ENCODE measurements at regions not wholly inside any gene's neighbourhood (a gene's known extent, or its start where the extent isn't known, plus 50 kb on each side); places are given as distances from the start of the nearest gene placed in this dataset.
"Not testable (repeated sequence)": the region's sequence is repeated elsewhere in the genome, so short reads cannot be mapped to it uniquely, and the experiment has no call there.

DNA sequence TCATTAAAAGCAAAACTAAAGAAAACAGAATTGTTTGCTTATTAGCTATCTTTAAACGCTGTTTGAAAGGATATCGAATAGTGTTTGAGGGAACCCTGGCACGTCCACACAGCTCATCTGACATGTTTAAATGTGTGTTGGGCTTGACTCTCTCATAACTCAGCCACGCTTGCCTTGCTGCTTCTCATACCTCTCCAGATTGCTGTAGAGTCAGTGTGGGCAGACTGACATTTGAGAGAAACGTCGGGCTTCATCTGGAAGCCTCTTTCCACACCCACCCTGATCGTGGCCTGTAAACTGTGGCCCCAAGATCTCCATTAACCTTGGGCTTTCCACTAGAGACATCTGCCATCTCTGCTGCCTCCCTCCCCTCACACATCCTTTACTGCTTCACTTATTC, 226.4 kb upstream of the PLGLB2 start:
- not testable (repeated sequence) for DNase-seq

DNA sequence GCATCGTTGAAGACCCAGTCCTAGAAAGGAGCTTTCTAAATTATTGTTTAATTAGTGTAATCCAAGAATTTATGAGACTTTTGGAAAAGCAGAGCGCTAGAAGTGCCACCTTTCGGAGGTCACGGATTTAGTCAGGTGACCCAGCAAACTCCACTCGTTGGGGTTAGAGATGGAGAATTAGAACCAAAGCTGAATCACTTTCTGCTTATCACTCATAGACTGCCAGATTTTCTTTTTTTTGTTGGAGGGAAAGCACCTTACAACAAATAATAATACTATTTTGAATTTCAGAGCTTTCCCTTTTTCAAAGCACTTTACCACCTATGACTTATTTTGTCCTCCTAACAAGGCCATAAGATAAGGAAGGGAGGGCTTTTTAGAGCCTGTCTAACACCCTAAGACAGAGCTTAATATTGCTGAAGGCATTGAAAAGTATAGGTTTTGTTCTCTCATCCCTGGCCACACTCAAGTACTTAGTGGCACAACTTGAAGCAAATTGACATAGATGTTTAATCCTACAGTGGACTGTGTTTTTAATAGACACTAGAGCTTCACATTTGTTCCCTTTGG, 223.2 kb upstream of the PLGLB2 start:
- not testable (repeated sequence) for DNase-seq

DNA sequence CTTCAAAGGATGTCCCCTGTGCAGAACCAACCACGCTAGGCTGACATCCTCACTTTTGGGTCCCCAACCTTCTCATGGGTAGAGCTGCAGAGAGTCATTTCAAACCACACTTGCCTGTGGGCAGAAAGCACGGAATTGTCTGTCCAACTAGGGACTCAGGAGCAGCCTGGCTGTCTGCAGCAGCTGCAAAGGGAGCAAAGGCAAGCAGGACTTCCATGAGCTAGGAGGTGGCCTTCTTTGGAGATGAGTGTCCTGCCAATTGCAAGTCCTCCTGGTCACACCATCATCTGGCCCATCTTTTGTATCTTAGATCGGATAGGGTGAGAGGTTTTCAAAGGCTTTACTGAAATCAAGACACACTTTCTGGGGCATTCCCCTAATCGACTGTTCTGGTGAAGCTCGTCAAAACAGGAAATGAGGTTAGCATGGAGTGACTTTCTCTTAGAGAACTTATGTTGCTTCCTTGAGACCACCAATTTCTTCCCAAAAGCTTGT, 222.3 kb upstream of the PLGLB2 start:
- DNase-seq: not testable (repeated sequence)

DNA sequence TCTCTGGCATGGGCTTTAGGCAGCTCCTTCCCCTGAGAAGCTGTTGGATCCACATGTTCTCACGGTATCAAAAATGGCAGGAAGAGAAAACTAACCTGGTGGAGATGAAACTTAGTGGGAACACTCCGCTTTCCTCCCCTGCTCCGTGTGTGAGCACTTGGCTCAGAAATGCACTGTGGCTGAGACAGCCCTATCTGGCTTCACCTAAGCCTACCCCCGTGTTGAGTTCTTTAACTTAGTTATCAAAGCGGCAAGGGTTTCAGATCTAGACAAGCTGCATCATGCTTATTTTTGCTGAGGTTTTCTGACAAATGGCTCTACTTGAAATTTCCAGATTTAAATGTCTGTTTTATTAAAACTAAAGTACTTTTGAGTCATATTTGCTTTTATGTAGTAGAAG, 221.6 kb upstream of the PLGLB2 start:
- not testable (repeated sequence) for DNase-seq

DNA sequence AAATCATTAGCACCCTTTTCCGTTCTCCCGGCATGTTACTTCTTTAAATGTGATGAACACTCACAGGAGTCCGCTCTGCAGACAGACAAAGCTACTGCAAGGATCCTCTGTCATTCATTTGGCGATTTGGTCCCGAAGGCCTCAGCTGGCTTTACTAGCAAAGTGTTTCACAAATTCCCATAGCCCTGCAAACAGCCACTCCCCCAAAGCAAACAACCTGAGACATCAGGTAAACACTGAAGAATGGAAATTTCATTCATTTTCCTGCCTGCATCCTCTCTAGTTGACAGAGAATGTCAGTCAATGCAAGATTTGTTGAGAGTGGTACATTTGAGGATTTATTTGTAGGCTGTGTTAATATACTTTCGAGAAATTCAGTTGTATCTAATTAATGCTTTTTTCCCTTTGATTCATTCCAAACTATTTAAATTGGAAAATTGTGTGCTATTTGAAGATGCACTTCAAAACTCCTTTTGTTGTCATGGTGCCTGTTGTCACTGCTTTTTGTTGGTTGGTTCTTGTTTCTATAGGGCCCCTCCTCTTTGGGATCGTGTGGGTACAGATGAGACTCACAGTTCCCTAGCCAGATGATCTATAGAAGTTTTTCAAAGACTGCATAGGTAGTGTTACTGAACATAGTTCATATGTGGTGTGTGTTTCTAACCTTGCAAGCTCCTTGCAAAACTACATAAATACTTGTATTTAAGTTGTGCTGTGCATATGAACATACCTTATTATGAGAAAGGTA, 215.7 kb upstream of the PLGLB2 start:
- not testable (repeated sequence) for DNase-seq

DNA sequence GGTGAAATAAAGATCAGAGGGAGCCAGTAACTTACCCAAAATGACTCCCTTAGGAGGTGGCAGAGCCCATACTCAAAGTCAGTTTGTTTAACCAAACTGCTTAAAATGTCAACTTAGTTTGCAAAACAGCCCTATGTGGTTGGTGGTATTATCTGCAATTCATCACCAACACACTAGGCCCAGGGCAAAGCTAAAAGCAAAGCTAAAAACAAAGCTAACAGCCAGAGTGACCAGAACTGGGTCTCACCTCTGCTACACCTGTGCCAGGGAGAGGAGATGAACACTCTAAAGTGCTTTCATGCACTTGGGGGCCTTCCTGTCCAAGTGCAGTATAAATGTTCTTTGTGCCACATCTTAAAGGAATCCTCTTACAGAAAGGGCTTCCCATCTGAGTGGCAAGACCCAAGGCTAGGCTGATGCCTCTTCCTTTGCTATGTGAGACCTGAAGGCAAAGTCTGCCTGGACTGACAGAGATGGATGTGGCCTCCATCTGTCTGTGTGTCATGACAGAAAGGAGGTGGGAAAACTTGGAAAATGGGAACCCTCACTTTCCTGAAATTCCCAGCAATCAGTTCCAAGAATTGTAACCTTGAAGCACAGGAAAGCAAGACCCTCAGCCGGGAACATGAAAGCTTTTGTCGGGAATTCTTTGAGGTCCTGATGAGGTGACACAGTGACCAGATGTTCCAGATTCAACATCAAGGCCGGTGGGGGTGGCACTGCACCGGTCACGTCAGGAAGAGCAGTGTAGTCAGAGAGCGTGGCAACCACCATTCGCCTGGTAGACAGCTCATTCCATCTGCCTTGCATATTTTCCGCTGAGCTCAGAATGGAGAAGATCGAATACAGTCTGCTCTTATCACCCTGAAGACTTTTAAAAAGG, 214.3 kb upstream of the PLGLB2 start:
- DNase-seq: not testable (repeated sequence)

DNA sequence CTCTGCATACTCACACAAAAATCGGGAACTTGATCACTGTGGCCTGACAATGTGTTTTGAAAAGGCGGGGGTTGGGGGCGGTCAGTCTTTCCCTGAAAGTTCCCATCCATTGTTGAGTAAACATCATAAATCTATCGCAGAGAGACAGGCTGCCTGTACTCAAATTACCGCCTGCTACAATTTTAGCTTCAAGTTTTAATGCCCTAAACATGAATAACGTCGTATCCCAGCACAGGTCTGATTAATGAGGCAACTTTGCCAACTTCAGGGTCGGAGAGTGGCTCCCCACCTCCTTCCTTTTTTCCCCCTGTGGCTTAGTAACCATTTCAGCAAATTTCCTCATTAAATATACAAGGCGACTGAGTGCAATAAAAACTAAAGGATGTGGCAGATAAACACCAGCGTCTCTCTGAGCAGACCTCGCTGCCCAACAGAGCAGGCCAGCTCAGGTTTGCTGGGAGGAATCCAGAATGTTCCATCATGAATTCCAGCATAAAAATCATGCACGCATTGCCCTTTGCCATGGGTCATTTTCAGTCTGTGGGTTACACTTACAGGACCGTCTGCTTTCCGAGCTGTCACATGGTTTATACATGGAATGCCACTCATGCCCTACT, 213.5 kb upstream of the PLGLB2 start:
- DNase-seq: not testable (repeated sequence)

DNA sequence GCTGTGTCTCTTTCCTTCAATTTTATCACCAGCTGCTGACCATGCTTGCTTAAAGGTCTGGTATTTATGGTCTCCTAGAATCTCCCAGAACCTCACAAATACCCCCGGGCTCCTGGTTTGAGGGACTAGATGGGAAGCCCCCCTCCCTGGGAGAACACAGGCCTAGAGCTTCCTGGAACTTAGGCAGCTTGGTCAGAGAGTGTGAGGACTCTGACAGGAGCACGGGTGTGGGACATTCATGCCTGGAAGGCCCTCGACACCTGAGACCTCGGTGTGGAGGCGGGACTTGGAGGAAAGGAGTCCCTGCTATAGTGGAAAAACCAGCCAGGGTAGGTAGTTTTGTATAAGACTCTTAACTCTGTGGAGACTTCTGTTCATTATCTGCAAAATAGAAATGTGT, 211.5 kb upstream of the PLGLB2 start:
- not testable (repeated sequence) for DNase-seq

DNA sequence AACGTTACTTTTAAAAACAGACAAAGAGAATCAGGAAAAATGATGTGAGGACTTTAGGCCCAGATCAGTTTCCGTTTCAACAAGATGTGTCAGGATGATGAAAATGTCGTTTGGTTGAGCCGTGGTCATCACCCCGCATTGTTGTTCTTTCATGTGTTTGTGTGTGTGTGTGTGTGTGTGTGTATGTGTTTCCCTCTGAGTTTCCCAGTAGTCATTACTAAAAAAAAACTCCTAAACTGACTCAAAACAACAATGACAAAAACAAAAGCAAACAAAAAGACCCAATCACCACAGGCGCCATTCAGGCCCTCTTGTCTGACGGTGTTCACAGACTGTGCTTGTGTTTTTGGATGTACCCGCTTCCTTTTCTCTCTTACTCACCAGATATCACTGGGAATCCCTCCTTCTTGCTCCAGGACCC, 210.6 kb upstream of the PLGLB2 start:
- not testable (repeated sequence) for DNase-seq

DNA sequence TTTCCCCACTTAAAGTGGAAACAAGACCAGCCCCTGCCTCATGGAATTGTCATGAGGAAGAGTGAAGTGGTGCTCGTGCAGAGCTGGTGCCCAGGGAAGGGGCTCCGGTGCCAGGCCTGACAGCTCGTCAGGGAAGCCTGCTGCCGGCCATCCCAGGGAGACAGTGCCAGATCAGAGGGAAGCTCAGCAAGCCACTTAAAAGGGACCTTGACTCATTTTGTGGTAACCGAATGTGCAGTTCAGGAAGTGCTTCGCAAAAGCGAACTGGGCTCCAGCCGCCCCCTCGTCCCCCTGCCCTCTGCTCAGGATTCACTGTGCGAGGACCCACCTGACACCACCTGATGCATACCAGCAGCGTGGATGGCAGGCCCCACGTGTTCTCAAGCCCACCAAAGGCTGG, 209.6 kb upstream of the PLGLB2 start:
- DNase-seq: not testable (repeated sequence)

DNA sequence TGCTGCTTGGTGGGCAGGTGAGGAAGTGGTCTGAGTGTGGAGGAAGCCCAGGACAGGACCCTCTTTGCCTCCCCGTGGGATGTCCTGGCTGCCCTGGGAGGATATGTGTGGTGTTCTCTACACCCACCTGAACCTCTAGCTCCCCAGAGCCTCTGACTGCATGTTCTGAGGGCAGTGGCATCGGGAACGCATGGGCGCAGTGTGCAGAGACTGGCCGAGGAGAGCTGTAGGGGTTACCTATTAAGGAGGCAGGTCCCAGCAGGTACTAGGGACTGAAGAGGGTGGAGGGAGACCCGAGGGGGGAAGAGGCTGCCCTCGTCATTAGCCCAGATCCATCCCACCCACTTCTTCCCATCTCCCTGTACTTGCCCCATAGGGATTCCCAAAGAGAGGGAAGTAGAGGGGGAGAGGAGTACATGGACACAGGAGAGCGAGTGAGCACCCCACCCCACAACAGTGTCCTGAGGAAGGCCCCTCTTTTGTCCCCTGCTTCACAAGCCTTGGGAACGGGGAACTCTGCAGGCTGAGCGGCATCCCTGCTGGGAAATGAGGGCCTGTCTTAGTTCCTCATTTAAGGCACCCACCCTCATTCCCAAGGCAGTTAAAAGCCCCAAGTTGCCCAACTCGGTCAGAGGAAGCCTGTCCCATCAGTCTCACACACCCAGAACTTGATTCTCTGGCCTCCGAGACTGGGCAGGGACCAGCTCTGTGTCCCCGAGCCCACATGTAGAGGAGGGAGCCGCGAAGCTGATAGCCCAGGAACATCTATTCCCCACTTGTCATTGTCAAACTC, 208.5 kb upstream of the PLGLB2 start:
- DNase-seq: not testable (repeated sequence)

DNA sequence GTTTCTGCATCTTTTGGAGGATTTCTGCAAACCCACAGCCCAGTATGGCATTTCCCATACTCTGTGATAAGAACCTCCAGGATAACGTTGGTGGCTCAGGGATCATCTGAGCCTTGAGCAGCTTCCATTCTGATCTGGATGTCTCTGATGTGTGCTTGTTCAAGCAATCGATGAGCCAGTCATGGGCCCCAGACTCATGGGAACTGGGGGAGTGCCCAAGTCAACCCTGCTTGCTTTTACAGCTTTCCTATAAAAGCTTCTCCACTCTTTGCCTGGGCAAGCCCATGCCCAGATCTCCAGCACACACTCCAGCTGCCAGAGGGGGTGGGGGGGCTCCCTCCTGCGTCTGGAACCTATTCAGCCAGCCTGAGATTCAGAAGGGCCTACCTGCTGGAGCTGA, 207.6 kb upstream of the PLGLB2 start:
- DNase-seq: not testable (repeated sequence)

DNA sequence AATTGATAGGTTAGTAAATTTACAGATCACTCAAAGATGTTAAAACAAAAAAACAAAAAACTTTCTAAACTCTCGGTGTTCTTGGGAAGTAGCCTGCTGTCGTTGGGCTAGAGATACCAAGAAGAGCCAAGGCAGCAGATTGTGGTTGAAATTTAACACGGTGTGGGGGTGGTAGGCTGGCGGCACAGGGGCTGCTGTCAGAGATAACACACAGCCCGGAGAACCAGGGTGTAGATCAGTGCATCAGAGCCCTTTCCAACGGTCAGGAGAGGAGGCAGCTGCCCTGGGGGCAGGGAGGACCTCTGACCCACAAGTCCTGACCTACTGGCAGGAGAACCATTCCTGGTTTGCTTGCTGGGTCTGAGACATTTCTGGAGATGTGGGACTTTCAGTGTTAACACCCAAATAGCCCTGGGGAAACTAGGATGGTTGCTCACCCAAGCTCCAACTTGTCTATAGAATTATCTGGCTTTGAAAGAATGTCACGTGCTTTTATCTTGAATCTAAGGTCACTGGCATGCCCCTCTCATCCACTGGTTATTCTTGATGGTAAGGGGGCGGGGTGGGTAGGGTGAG, 205.2 kb upstream of the PLGLB2 start:
- DNase-seq: peak; percentile 62

DNA sequence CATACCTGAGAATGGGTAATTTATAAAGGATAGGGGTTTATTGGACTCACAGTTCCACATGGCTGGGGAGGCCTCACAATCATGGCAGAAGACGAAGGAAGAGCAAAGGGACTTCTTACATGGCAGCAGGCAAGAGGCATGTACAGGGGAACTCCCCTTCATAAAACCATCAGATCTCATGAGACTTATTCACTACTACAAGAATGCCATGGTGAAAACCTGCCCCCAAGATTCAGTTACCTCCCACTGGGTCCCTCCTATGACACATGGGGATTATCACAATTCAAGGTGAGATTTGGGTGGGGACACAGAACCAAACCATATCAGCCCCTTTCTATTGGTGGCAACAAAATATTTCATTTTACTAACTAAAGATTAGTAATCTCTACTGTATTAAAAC, 204.1 kb upstream of the PLGLB2 start:
- not testable (repeated sequence) for DNase-seq

DNA sequence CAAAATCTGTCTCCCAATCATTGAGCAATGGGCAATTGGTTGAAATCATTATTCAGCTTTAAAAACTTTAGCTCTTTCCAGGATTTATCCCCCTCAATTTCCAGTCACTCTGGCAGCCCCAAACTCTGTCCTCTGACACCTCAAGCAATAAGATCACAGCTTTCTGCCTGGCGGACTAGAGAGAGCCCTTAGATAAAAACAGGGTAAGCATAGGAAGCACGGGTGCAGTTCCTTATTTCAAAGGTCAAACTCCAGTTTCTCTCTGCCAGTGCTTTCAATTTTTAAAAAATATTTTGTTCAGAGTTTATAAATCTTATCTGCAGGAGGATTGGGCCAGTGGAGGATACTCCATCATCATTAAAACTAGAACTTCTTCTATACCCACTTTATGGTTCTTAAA, 200.8 kb upstream of the PLGLB2 start:
- not testable (repeated sequence) for DNase-seq

DNA sequence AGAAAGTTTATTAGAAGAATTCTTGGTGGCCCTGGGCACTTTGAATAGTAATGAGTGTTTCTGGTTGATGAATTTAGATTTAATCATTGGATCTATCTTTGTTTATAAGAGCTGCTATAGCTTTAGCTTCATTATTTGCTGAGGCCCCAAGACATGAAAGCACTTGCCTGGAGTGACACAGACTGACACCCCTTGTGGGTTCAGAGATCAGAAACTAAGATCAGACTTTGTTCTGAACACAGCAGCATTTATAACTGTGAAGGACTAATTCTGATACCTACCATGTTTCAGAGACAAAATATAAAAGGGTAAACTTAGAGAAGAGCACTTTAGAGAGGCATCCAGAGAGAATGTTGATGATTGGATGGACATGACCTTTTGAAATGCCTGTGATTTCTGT, 199.9 kb upstream of the PLGLB2 start:
- DNase-seq: not testable (repeated sequence)

DNA sequence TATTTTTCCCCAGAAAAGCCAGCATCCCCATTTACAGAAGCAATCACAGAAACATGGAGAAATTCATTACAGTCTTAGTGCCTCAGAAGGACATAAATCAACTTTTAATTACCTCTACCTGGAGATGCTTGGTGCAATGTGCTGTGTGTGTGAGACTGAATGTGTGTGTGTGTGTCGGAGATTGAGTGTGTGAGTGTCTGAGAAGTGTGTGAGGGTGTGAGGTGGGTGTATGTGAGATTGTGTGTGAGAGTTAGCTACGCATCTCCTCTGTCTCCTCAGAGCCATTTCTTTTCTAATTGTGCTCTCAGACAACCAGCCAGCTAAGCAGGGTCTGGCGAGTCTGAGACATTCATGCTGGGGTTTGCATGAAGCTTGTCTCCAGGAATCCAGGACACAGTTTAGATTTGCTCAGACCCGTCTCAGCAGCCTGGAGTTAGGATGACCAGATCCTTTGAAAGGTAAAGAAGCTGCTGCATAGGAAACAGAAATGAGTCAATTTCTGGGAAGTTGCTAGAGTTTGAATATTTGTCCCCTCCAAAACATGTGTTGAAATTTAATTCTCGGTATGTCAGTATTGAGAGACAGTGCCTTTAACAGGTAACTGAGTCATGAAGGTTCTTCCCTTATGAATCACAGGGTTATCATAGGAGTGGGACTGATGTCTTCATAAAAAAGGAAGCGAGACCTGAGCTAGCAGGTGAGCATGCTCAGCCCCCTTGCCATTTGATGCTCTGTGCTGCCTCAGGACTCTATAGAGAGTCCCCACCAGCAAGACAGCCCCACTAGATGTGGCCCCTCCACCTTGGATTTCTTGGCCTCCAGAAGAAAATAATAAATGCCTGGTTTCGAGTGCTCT, 199.0 kb upstream of the PLGLB2 start:
- DNase-seq: peak; percentile 58

DNA sequence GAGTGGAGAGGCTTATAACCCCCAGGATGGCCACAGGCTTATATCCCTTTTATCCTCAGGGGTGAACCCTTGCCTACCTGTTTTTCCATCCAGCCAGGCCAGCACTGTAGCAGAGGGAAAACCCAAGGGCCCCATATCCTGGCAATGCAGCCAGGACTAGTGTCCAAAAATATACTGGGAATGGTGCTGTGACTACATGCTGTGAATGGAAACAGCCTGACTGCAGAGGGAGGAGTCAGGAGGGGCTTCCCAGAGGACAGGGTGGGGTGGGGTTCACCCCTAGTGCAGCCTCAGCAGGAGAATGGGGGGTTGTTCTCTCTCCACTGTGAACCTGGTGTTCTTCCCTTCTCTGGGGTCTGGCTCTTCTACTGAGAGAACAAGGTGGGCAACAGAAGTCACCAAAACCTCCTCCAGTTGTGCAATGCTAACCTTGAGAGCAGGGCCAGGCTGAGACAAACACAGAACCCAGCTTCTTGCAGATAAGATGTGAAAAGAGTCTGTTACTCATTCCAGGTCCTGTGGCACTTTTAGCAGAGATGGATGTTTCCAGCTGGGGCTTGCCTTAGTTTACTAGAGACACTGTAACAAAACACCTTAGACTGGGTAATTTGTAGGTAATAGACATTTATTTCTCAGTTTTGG, 198.2 kb upstream of the PLGLB2 start:
- not testable (repeated sequence) for DNase-seq

DNA sequence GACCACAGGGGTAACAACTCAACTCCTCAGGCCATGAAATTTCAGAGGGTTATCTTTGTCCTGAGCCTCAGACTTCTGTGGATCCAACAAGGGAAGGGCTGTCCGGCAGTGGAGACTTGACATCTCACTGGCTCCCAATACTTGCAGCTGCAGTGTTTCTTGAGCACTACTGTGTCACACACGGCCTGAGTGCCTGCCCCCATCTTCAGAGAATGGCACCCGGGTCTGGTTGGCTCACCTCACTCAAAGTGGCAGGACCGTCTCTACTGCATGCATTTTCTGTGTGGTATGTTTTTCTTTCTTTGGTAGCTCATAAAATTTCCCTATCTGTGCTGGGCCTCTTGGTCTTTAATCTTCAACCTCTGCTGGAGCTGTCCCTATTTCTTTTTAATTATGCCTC, 193.2 kb upstream of the PLGLB2 start:
- DNase-seq: not testable (repeated sequence)

DNA sequence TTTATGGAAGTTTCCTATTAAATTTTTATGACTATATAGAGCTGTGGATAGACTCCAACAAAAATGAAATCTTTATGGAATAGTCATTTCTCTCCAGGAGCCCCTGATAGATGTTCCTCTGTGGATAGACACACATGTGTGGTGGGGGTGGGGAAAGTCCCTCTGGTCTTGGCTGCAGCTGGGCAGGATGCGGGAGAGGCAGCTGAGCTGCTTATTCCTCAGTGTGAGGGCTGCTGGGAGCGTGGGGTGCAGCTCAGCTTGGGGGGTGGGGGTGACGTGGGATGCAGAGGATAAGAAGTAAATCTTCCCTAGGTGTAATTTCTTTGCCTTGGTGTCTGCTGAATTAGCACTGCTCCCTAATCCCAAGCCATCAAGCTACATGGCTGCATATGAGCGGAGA, 192.8 kb upstream of the PLGLB2 start:
- not testable (repeated sequence) for DNase-seq
